ENCODE measurements at regions not wholly inside any gene's neighbourhood (a gene's known extent, or its start where the extent isn't known, plus 50 kb on each side); places are given as distances from the start of the nearest gene placed in this dataset.

DNA sequence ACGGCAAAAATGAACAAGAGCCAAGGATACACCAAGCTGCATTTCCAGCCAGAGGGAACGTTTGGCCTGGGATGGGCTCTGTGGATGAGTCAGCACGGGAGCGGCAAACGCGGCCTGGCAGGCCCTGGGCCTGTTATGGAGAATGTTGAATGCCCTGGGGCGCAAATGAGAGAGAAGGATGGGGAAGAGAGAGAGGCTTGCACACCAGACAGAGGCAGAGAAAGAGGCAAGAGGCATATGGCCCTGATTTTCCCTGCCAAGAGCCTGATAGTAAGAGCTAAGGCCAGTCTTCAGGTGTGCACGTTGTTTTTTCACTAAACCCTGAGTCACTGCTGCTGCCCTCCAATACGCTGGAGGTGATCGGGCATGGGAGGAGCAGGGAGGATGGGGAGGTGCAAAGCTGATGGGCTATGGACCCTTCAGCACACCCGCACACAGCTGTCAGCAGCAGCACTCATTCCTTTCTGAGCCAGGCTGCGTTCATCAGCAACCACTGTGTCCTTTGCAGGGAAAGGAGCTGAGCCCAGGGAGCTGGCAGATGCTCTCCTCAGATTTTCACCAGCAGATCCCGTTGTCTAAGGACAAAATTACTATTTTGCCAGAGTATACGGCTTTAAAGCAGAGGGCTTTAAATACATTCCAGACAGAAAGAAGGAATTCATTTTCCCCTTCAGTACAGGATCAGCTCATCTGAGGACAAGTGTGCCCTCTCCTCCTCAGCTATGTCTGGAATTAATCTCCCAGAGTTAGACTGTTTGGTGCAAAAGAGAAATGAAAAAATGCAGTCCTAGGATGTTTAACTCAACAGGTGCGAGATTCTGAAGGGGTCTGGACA lies 61.7 kb upstream of the SLC22A23 start:
- no peak for ATAC-seq (replicated peaks; ENCODE audit: extremely low read depth, poor library complexity, severe bottlenecking)
- Mint-ChIP-seq H3K9me3 (no peaks in the 10 kb centered on the region), H3K4me3 (no peak overlapping the region), H3K27me3 (peaks cover 53% of the 10 kb centered on the region), H3K36me3 (ENCODE audit: insufficient read depth) (no peaks in the 10 kb centered on the region), H3K27ac (ENCODE audit: low read depth) (no peak overlapping the region), H3K4me1 (no peaks in the 10 kb centered on the region)
- DNase-seq (ENCODE audit: low spot score in 2 of 2) = no peak

DNA sequence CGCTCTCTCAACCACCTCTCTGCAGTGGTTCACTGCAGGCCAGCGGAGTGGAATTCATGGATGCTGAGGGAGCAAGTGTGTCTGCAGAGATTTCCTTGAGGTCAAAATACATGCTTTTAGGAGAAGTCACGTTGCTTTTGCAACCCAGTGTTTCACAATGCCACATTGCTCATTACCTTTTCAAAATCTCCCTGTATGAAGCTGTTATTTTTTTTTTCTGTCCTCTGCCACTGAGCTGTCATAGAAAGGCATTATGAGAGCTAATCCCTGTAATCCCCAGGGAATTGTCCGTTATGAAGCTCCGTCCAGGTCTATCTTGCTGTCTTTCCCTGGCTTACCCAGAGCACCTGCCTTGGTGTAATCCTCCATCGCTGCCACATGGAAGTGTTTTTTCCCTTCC lies 60.5 kb upstream of the SLC22A23 start:
- Mint-ChIP-seq H3K36me3 (ENCODE audit: insufficient read depth) (no peaks in the 10 kb centered on the region), H3K4me3 (no peak overlapping the region), H3K27me3 (peaks cover 56% of the 10 kb centered on the region), H3K4me1 (no peaks in the 10 kb centered on the region), H3K9me3 (no peaks in the 10 kb centered on the region), H3K27ac (ENCODE audit: low read depth) (no peak overlapping the region)
- ATAC-seq (replicated peaks; ENCODE audit: extremely low read depth, poor library complexity, severe bottlenecking) (no peak), DNase-seq (ENCODE audit: low spot score in 2 of 2) (no peak)

GRCh38 chr6:3516092-3516491 lies 59.2 kb upstream of the SLC22A23 start:
- Mint-ChIP-seq H3K4me3 (no peak overlapping the region), H3K36me3 (ENCODE audit: insufficient read depth) (no peaks in the 10 kb centered on the region), H3K4me1 (no peaks in the 10 kb centered on the region), H3K27ac (ENCODE audit: low read depth) (no peak overlapping the region), H3K27me3 (peaks cover 59% of the 10 kb centered on the region), H3K9me3 (no peaks in the 10 kb centered on the region)
- DNase-seq (ENCODE audit: low spot score in 2 of 2) (no peak), ATAC-seq (replicated peaks; ENCODE audit: extremely low read depth, poor library complexity, severe bottlenecking) (no peak)

GRCh38 chr6:3515669-3516068 lies 58.8 kb upstream of the SLC22A23 start:
- no peaks in the 10 kb centered on the region for H3K9me3 Mint-ChIP-seq
- no peak for ATAC-seq (replicated peaks; ENCODE audit: extremely low read depth, poor library complexity, severe bottlenecking)
- no peak for DNase-seq (ENCODE audit: low spot score in 2 of 2)
- H3K36me3 Mint-ChIP-seq (ENCODE audit: insufficient read depth) = no peaks in the 10 kb centered on the region
- H3K4me3 Mint-ChIP-seq = no peak overlapping the region
- no peaks in the 10 kb centered on the region for H3K4me1 Mint-ChIP-seq
- H3K27ac Mint-ChIP-seq (ENCODE audit: low read depth) = no peak overlapping the region
- H3K27me3 Mint-ChIP-seq = peaks cover 59% of the 10 kb centered on the region

DNA sequence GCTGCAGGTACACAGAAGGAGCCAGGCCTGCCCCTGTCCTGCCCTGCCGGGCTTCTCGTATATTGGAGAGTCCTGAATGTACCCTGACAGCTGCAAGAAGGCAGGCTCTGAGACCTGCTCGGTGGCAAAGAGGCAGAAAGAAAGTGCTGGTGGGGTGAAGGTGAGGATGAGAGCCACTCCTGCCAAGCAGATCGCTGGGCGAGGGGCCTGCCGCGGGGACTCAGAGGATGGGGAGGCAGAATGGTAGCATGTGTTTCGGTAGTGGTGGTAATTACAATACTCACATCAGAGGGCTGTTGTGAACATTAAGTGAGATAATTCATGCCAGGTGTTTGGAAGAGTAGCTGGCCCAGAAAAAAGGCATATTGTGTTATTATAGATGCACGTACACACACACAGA lies 56.6 kb upstream of the SLC22A23 start:
- Mint-ChIP-seq H3K36me3 (ENCODE audit: insufficient read depth) (no peaks in the 10 kb centered on the region), H3K27me3 (peaks cover 48% of the 10 kb centered on the region), H3K4me1 (no peaks in the 10 kb centered on the region), H3K4me3 (no peak overlapping the region), H3K27ac (ENCODE audit: low read depth) (no peak overlapping the region), H3K9me3 (no peaks in the 10 kb centered on the region)
- ATAC-seq (replicated peaks; ENCODE audit: extremely low read depth, poor library complexity, severe bottlenecking) = no peak
- no peak for DNase-seq (ENCODE audit: low spot score in 2 of 2)

DNA sequence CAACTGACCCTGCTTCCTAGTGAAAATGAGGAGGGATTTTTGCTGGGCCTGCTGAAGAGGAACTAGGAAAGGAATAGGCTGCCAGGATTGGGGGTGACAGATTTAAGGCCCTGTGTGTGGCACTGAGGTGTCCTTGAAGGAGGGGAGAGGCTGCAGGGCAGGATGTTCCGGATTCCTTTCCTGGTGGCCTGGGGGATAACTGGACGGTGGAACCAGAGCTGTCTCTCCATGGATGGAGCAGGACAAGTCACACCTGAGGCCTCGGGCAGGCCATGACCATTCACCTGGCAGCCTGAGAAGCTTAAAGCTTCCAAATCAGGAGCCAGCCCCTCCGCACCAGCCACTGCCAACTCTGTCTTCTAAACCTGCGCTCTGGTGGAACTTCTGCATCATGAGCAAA lies 56.0 kb upstream of the SLC22A23 start:
- Mint-ChIP-seq H3K9me3 (no peaks in the 10 kb centered on the region), H3K27ac (ENCODE audit: low read depth) (no peak overlapping the region), H3K27me3 (peaks cover 51% of the 10 kb centered on the region), H3K4me3 (no peak overlapping the region), H3K36me3 (ENCODE audit: insufficient read depth) (no peaks in the 10 kb centered on the region), H3K4me1 (no peaks in the 10 kb centered on the region)
- no peak for DNase-seq (ENCODE audit: low spot score in 2 of 2)
- ATAC-seq (replicated peaks; ENCODE audit: extremely low read depth, poor library complexity, severe bottlenecking) = no peak

GRCh38 chr6:3510617-3511016 lies 53.8 kb upstream of the SLC22A23 start:
- no peaks in the 10 kb centered on the region for H3K36me3 Mint-ChIP-seq (ENCODE audit: insufficient read depth)
- H3K27ac Mint-ChIP-seq (ENCODE audit: low read depth) = no peak overlapping the region
- H3K27me3 Mint-ChIP-seq = peaks cover 72% of the 10 kb centered on the region
- H3K4me3 Mint-ChIP-seq = no peak overlapping the region
- H3K9me3 Mint-ChIP-seq = no peaks in the 10 kb centered on the region
- no peaks in the 10 kb centered on the region for H3K4me1 Mint-ChIP-seq
- DNase-seq (ENCODE audit: low spot score in 2 of 2) (no peak), ATAC-seq (replicated peaks; ENCODE audit: extremely low read depth, poor library complexity, severe bottlenecking) (no peak)

GRCh38 chr6:3510178-3510577 lies 53.3 kb upstream of the SLC22A23 start:
- DNase-seq (ENCODE audit: low spot score in 2 of 2) (no peak), ATAC-seq (replicated peaks; ENCODE audit: extremely low read depth, poor library complexity, severe bottlenecking) (no peak)
- Mint-ChIP-seq H3K36me3 (ENCODE audit: insufficient read depth) (no peaks in the 10 kb centered on the region), H3K27ac (ENCODE audit: low read depth) (no peak overlapping the region), H3K27me3 (peaks cover 74% of the 10 kb centered on the region), H3K4me3 (no peak overlapping the region), H3K9me3 (no peaks in the 10 kb centered on the region), H3K4me1 (no peaks in the 10 kb centered on the region)

- Mint-ChIP-seq H3K4me1 (no peaks in the 10 kb centered on the region), H3K4me3 (no peak overlapping the region), H3K9me3 (no peaks in the 10 kb centered on the region), H3K27ac (ENCODE audit: low read depth) (no peak overlapping the region), H3K36me3 (ENCODE audit: insufficient read depth) (no peaks in the 10 kb centered on the region), H3K27me3 (peaks cover 74% of the 10 kb centered on the region)
- ATAC-seq (replicated peaks; ENCODE audit: extremely low read depth, poor library complexity, severe bottlenecking) (no peak), DNase-seq (ENCODE audit: low spot score in 2 of 2) (no peak)
Measured at GRCh38 chr6:3509336-3509735, 52.5 kb upstream of the SLC22A23 start.

DNA sequence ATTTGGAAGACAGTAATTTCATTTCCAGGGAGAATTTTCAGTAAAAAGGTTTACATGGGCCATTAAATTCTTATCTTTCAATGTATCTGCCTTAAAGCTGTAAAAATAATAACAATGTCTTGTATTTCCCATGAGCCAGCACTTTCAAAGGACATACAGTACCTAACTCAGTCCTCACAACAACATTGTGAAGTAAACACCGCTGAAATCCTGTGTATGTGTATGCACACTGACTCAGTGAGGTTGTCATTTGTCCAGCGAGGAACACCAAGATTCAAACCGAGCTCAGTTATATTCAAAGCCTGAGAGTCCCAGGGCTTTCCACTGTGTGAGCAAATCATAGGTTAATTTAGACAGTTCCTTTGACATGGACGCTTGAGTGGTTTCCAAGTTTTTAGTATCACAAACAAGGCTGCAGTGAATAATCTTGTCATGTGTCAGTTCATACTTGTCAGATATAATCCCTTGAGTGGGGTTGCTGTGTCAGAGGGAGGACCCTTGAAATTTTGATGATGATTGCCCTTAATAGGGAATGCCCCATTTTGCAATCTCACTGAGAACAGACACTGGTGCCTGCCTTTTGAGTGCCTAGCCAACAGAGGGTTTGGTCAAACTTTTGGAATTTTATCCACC lies 50.0 kb upstream of the SLC22A23 start:
- H3K4me3 Mint-ChIP-seq = no peak overlapping the region
- DNase-seq (ENCODE audit: low spot score in 2 of 2) = no peak
- no peak overlapping the region for H3K27ac Mint-ChIP-seq (ENCODE audit: low read depth)
- H3K9me3 Mint-ChIP-seq = no peaks in the 10 kb centered on the region
- H3K4me1 Mint-ChIP-seq = no peaks in the 10 kb centered on the region
- no peak for ATAC-seq (replicated peaks; ENCODE audit: extremely low read depth, poor library complexity, severe bottlenecking)
- H3K36me3 Mint-ChIP-seq (ENCODE audit: insufficient read depth) = no peaks in the 10 kb centered on the region
- H3K27me3 Mint-ChIP-seq = peaks cover 64% of the 10 kb centered on the region

Data from central memory CD8-positive, alpha-beta T cell (primary cell).